HS-5 (cell line): ENCODE measurements at regions not wholly inside any gene's neighbourhood (a gene's known extent, or its start where the extent isn't known, plus 50 kb on each side); places are given as distances from the start of the nearest gene placed in this dataset.

Source experiments
- DNase-seq: peaks from one replicate; pipeline ENCODE4 v3.0.0-alpha.2; 2012; ENCODE audit warnings: low read depth

DNA sequence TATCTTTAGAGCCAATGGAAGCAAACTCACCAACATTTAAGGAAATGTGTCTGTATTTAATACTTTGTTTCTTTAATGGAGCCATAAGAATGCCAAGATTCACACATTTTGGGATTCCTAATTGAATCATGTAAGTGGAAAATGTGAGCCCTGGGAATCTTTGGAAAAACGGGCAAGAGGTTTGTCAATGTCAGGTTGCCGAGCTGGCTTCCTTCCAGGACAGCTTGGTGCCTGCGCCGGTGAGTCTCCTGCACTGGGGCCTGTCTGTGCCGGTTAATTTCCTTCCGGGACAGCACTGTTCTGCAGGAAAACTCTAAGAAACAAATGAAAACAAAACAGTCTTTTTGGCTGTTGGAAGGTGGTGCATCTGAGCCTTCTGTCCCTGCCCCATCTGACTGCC is 210.6 kb downstream of the HAPSTR1 start:
- no peak for DNase-seq

DNA sequence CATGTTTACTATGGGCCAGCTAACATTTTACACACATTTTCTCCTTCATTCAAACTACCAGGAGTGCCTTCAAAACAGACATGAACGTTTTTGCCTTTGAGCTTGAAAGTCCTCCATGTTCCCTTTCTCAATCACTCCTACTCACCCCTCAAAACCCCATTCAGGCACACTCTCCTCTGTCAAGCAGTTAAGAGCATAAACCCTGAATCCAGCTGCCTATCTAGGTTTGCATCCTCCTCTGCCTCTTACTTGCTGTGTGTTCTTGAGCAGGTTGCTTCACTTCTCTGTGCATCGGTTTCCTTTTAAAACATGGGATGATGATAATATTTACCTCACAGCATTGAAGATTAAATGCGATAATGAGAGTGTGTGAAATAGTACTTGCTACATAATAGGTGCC is 215.3 kb downstream of the HAPSTR1 start:
- DNase-seq, result no peak

DNA sequence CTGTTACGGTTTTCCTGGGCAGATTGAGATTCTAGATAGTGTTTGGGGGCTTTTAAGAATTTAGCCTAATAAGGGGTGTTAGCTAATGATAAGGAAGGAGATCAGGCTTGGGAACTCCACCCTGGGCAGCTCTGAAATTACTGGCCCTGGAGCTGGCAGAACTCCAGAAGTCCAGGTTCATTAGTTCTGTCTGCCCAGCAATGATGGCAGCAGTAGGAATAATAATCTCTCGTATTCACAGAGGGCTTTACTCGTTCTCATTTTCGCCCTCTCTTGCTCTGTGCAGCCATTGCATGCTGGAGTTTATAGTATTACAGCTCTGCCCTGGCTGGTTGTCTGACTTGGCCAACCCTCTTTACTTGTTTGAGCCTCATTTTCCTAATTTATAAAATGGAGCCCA is 216.0 kb downstream of the HAPSTR1 start:
- no peak for DNase-seq

DNA sequence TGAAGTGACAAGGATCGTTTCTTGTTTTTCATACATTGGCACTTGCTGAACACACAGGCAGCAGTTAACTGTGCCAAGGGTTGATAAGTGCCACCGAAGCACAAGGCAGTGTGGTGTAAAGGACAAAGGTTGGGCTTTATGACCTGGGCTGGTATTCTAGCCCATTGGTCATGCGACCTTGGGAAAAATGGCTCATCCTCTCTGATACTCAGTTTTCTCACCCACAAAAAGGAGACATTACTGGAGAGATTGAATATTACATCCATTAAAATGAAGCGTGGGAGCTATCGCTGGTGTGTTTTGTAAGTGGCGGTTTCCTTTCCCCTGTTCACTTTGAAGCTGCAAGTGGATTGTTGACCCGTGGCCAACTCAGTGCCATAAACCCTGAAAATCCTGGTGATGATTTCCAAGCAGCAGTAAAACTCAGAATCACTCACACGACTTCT is 216.9 kb downstream of the HAPSTR1 start:
- DNase-seq, result no peak

DNA sequence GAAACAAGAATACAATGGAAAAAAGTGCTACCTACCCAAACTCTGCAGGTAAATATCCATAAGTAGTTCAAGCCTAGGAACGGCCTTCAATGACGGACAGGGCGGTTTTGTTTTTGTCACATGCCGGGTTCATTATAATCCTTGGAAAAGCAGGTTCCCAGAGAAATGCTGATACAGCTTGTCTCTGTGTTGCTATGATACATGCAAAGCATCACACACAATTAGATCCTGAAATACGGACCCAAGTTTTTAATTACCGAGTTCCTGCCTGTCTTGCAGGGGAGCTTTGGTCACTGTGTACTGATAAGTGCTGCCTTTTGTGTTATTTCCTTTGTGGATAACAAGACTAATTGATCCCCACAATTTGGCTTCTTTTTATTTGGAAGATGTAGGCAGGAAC is 217.4 kb downstream of the HAPSTR1 start:
- no peak for DNase-seq

DNA sequence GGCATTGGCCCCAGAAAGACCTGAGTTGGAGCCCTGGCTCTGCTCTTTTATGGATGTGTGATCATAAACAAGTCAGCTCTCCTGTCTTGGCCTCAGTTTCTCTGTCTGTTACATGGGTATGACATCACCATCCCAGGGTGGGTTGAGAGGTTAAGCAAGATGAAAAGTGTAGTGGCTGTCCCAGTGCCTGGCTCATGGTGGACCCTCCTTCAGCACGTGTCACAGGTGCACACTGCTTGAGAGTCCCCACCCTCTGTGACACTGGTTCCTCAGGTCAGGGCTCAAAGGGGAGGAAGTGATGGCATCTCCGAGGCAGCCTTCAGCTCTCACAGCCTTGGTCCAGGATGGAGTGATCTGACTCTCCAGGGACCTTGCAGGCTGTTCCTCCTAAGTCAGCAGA is 218.4 kb downstream of the HAPSTR1 start:
- DNase-seq, result no peak

DNA sequence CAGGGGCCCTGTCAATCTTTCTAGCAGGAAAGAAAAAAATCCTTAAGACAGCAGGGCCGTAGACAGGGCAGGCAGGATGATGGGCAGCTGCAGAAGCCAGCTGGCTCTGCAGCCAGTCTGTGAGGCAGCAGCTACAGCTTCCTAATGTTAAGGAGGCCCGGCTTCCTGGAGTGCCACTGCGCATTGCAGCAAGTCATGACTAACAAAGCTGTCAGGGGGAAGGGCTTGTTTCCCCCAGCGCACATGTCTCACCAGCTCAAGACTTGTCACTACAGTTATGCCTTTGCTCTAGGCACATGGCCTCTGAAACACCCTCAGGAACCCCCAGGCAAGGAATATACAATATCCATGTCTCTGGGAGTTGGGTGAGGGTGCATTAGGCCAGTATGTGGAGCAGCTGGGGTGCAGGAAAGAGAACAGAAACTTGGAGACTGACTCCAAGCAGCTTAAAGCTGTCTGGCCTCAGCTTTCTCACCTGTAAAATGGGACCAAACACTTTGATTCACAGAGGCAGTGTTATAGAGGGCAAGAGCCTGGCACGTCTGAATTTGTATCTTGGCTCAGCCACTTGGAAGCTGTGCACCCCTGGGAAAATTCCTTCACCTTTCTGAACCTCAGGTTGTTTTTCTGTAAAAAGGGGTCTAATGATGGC is 220.0 kb downstream of the HAPSTR1 start:
- no peak for DNase-seq

DNA sequence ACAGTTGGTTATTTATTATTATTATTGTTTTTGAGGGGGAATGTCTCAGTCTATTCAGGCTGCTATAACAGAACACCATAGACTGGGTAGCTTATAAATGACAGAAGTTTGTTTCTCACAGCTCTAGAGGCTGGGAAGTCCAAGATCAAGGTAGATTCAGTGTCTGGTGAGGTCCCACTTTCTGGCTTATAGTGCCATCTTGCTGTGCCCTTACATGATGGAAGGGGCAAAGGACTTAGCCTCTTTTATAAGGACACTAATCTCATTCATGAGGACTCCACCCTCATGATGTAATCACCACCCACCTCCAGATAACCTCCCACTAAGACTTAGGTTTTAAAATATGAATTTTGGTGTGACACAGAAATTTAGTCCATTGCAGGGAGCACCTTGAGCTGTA is 224.6 kb downstream of the HAPSTR1 start:
- no peak for DNase-seq

DNA sequence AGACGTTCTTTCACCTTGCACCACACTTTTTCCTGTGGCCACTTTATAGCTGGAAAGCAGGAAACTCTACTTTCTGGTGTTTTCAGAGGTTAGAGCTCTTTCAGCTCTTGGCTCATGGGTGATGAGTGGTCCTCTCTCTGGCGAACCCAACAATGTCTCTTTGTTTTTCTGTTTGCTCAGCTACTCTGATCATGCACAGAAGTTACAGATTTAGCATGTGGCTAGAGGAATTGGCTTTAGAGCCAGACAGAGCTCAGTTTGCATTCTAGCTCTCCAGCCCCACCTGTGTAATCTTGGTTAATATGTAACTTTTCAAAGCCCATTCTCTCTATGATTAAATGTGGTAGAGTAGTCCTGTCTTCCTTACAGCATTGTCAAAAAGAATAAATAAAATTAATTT is 225.2 kb downstream of the HAPSTR1 start:
- no peak for DNase-seq

DNA sequence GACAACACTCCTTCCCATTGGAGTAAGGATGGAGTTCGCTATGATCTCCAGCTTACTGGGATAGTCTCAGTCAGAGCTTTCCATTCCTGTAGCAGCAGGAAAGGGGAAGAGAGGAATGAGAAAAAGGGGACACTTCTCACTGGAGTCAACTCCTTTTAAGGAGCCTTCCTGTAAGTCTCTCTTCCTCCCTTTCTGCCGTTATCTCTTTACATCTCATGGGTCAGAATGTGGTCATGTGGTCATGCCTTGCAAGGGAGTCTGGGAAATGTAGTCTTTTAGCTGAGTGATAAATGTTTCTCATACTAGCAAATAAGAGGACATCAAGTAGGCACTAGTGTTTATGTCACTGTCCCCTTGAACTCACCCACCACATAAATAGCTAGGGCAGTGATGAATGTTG is 227.3 kb downstream of the HAPSTR1 start:
- no peak for DNase-seq

DNA sequence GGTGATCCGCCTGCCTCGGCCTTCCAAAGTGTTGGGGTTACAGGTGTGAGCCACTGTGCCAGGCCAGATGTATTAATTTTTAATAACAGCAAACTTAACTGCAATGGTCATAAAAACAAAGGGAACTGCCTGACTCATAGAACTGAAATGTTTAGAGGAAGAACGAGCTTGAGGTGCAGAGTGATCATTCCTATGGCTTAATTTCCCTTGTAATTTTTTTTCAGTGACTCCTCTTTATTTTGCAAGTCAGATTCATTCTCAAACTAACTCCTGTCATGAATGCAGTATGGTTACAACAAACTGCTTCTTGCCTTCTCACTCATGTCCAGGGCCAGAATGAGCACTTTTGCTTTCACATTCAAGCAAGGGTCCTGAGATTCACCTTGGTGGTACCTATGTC is 231.3 kb downstream of the HAPSTR1 start:
- DNase-seq, result no peak

DNA sequence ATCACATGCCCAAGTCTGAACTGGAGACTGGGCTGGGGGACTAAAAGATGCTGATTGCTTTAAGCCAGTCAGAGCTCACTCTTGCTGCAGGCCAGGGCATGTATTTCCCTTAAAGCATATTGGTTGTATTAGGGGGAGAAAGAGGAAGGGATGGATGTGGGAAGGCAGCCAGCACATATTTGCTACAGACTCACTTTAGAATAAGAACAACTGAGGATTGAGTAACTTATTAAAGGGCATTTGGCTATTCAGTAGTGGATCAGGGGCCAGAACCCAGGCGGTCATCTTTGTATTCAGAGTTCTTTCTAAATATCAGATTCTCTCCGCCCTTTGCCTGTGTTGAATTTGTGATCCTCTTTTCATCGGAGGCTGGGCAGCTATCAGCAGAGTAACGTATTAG is 231.7 kb downstream of the HAPSTR1 start:
- DNase-seq, result no peak

DNA sequence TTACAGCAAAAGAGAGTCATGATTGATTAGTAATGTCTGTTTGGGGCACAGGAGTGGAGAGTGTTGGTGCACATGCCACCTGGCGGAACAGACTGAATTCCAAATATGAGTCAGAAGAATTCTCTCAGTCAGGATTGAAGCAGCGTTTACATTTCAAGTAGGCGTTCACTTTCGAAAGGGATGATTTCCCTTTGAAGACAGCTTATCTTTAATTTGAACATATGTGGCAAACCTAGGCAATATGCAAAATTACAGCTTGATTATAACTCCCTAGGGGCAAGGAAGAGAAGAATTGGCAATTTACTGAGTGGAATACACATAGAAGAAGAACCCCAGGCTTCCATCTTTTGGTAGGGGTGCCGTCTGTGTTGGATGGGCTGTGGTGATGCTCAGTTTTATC is 235.8 kb downstream of the HAPSTR1 start:
- DNase-seq, result no peak

DNA sequence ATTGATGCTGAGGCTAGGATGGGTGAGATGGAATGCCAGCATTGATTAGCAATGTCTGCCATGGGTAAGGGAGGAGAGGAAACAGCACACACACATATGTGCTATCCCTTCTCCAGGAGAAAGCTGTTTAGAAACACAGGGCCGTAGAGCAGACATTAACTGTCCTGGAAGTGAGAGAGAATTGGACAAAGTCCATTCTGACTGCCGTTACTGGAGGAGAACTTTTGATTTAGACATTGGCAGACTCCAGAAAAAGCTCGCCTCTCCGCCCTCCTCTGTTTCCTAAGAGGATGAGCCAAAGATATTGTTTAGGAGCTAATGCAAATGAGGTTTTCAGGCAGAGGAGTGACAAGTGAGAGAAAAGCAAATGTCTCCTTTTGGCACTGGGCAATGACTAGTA is 237.0 kb downstream of the HAPSTR1 start:
- no peak for DNase-seq

DNA sequence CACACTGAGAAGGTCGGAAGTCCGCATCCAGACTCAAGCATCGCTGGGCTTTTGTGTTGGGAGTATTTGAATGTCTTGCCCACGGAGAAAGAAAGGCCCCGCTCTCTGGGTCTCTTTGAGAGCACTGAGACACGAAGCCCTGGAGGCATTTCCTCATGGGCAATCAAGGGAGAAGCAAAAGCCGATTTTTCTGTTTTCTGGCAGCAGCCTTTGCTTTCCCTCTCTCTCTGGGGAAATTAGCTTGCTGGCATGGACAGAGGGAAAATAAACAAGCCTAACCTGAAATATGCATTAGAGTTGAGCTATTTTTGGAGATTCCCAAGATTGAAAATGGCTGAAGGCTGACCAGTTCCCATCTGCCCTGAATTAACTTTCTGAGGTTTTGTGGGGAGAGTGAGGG is 238.7 kb downstream of the HAPSTR1 start:
- DNase-seq, result no peak

DNA sequence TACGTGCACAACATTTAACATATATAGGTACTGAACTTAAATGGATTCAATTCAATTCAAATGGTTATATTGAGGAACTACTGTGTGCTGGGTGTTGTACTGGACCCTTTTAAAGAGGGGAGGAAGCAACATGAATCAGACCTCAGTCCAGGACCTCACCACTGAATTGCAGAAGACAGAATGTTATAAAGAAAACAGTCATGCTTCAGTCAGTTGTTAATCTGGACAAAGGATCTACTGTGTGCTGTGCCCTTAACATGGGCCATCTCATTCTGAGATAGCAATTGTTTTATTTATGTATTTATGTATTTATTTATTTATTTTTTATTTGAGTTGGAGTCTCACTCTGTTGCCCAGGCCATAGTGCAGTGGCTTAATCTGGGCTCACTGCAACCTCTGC is 240.1 kb downstream of the HAPSTR1 start:
- DNase-seq, result no peak

DNA sequence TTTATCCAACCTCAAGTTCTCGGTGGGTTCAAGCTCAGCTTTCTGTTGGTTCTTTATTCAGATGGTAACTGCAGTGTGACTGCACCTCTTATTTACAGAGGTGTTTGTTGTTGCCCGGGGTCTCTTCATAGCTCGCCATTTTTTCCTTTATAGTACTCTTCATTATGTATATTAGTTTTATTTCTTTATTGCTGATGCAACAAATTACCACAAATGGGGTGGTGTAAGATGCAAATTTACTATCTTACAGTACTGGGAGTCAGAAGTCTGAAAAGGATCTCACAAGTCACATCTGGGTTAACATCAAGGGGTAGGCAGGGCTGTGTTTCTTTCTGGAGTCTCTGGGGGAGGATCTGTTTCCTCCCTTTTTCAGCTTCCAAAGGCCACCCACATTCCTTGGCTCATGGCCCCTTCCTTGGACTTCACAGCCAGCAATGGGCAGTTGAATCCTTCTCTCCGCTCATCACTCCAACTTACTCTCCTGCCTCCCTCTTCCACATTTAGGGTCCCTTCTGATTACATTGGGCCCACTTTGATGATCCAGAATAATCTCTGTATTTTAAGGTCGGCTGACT is 241.2 kb downstream of the HAPSTR1 start:
- DNase-seq, result no peak

DNA sequence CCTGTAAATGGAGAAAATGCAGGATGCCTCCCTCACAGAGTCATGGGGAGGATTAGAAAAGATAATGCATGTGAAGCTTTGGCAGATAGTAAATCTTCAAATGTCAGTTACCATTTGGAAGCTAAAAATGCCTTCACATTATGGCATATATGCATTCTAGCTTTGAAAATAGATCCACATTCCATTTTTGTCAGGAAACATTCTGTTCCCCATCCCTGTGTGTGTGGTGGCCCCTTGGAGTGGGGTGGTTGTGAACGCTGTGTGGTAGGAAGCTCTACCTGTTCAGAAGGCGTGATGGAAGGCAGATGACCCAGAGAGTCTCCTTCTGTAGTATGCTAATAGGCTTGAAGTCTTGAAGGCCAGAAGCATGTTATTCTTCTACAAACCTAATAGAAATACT is 242.0 kb downstream of the HAPSTR1 start:
- no peak for DNase-seq

DNA sequence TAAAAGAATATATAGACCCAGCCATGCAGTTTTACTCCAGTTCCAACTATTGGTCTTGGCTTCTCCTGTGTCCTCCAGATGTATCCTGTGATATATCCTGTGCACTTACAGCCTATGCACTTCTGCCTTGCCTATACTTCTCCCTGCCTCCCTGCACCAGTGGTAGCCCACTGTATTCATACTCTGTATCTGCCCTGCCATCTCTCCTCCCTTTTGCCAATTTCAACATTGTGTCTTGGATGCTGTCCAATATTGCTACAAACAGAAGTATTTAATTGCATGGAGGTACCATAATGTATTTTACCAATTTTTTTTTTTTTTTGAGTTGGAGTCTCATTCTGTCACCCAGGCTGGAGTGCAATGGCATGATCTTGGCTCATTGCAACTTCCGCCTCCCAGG is 242.7 kb downstream of the HAPSTR1 start:
- no peak for DNase-seq

DNA sequence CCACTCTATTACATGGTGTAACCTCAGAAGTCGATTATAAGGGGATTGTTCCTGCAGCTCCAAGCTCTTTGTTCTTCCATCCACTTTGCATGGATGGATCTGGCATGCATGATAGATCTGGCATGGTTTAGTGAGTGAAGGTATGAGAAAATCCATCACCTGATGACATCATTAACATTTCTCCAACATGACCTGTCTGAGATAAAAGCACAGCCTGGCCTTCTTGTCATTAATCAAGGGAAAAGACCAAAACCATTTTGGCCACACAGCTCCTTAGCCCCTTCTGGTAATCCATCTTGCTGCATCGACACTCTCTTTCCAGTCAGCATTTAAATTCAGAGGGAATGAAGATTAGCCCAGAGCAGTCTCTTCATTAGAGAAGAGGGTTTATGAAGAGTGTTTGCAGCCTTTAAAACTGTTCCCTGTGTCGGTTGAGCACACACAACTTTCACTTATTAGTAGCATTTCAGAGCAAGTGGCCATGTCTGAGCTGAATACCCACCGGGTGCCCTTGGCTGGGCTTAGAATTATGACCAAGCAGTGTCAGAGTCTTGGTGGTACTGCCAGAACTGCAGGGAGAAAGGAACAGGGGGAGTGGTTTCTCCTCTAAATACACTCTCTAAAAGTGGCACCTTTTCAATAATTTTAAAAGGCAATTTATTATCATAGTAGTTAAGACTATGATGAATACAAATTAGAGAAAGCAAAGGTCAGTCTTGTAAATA is 246.0 kb downstream of the HAPSTR1 start:
- no peak for DNase-seq

DNA sequence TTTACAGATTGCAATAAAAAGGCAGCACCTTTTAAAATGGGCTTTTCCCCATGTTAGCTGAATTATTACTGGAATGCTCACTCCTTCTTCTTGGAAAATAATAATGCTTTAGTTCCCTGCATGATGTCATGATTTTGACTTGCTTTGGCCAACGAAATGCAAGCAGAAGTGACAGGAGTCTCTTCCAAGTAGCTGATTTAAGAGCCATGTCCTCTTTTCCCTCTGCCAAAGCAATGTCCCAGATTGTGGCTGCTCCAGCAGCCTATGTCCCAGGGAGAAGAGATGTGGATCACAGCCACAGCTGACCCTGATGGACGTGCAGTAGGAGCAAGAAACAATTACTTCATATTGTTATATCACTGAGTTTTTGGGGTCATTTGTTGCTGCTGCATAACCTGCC is 246.6 kb downstream of the HAPSTR1 start:
- no peak for DNase-seq

DNA sequence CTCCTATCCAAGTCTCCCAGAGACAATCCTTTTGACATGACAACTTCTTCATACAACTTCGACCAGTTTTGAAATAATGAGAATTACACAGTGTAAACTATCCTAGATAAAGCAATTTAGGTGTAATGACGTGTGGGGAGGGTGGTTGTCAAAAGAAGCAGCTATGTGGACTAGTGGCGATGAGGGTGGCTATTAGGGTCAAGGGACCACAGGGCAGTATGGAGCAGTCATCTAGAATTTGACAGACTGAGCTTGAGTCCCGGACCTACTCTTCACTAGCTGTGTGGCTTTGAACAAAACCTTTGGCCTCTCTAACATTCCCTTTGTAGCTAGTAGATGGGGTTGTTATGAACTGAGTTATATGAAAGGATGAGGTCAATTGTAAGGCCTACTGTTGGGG is 247.1 kb downstream of the HAPSTR1 start:
- DNase-seq, result no peak

DNA sequence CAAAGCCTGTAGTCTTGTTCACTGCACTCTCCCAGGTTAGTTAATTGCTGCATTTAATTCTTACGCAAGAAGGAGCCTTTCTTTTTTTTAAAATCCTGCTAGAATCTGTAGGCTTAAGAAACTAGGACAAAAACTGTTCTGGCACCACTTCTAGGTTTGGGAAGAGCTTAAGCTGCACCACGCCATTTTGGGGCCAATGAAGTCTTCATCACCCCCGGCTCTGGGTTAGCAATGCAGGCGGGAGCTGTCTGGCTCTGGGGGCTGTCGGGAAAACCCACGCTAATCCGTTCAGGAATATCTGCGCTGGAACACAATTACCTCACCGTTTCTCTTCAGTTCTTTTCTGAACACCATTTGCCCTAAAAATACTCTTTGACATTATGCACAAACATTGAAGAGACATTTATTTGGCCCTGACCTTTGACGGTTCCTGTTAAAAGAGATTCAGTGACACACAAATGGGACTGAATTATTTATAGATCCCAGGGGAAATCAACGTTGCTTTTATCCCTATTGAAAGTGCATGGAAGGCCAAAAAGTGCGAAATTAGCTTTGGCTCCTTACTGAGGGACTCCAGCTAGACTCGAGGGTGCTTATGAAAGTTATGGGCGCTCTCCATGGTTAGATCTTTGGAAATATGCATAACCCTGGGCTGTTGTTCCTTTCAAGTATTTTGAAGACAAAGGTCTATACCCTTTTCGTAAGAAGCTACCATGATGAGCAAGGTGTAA is 249.2 kb downstream of the HAPSTR1 start:
- DNase-seq, result no peak
